Glomerular visceral epithelial cell (primary cell): ENCODE measurements at regions not wholly inside any gene's neighbourhood (a gene's known extent, or its start where the extent isn't known, plus 50 kb on each side); places are given as distances from the start of the nearest gene placed in this dataset.
"Not testable (repeated sequence)": the region's sequence is repeated elsewhere in the genome, so short reads cannot be mapped to it uniquely, and the experiment has no call there.

Experiments used
- DNase-seq: peaks from one replicate; pipeline ENCODE4 v3.0.0-alpha.2; 2016; ENCODE audit errors: extremely low spot score

GRCh38 chr11:46183819-46184218, 62.6 kb upstream of the PHF21A start:
- DNase-seq: peak; percentile 46

- DNase-seq: no peak
Observed at GRCh38 chr11:46181843-46182424, 60.7 kb upstream of the PHF21A start.

GRCh38 chr11:46181387-46181786, 60.1 kb upstream of the PHF21A start:
- no peak for DNase-seq

- DNase-seq: peak; percentile 44
Observed at GRCh38 chr11:46180736-46181135, 59.5 kb upstream of the PHF21A start.

GRCh38 chr11:46178513-46178912, 57.3 kb upstream of the PHF21A start:
- DNase-seq: no peak

GRCh38 chr11:46176421-46176820, 55.2 kb upstream of the PHF21A start:
- DNase-seq: no peak

GRCh38 chr11:46175401-46176002, 54.2 kb upstream of the PHF21A start:
- no peak for DNase-seq

- not testable (repeated sequence) for DNase-seq
Observed at GRCh38 chr11:46171693-46172092, 50.4 kb upstream of the PHF21A start.
